ENCODE measurements at regions not wholly inside any gene's neighbourhood (a gene's known extent, or its start where the extent isn't known, plus 50 kb on each side); places are given as distances from the start of the nearest gene placed in this dataset.

DNA sequence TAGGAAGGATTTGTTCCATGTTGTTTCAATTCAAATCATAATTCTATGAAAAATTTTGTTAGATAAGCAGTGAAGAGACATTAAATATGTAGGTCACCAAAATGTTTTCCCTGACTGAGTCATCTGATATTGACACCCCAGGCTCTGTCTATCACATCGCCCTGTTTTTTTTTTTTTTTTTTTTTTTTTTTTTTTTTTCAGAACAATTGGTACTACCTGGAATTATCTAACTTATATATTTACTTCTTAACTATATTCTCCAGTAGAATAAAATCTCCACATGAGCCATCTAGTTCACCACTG is 97.8 kb upstream of the KRAS start:
- H3K9me3 ChIP-seq (replicated peaks; ENCODE audit: control insufficient read depth, insufficient read depth, low read length) = no peaks in the 10 kb centered on the region
- no peak overlapping the region for H3K4me3 ChIP-seq (replicated peaks in 1 of 3; ENCODE audit: insufficient read depth in 1 of 3, low read depth in 1 of 3, low read length in 3 of 3)
- CTCF ChIA-PET = interaction anchor here (0.7 to 1.8 kb wide), 4 partner anchors 17 to 42 kb away, joined by 3 to 4 read pairs (median 3); no protein-coding TSS in a partner anchor
- H3K27me3 ChIP-seq (ENCODE audit: control insufficient read depth in 2 of 2, insufficient read depth in 2 of 2, low read length in 2 of 2) = no peaks in the 10 kb centered on the region
- H3K36me3 ChIP-seq (ENCODE audit: control insufficient read depth in 2 of 2, extremely low read depth in 1 of 2, insufficient read depth in 2 of 2, low read length in 2 of 2) = no peaks in the 10 kb centered on the region
- H3K4me2 ChIP-seq (ENCODE audit: insufficient read depth, low read length) = no peak overlapping the region
- no peak overlapping the region for H3K27ac ChIP-seq (ENCODE audit: insufficient read depth, low read depth, low read length)
- DNase-seq (ENCODE audit: low read depth, low spot score) (no peak), FAIRE-seq (no peak)
- intact Hi-C loops (cut with micrococcal nuclease) = no loop called here
- no peak overlapping the region for H3K9ac ChIP-seq (replicated peaks; ENCODE audit: extremely low read depth, insufficient read depth, low read length)
- no peaks in the 10 kb centered on the region for H4K20me1 ChIP-seq (replicated peaks; ENCODE audit: control insufficient read depth, extremely low read depth, insufficient read depth, low read length)
- no TSS peak for BruUV-seq (replicated peaks)
- no peak for TF ChIP-seq POLR2AphosphoS5 (IDR thresholded peaks at IDR 0.05; ENCODE audit: insufficient read depth, low read depth, low read length)
- no peak for TF ChIP-seq JUN (IDR thresholded peaks at IDR 0.05; ENCODE audit: borderline replicate concordance, insufficient read depth, insufficient read length, low read depth)
- no peak for TF ChIP-seq FOS (IDR thresholded peaks at IDR 0.05; ENCODE audit: borderline replicate concordance, insufficient read depth, low read length)
- TF ChIP-seq MYC (IDR thresholded peaks at IDR 0.05; ENCODE audit: low read depth, low read length) = no peak
- no peak for TF ChIP-seq GATA2 (IDR thresholded peaks at IDR 0.05; ENCODE audit: insufficient read depth, insufficient read length, low read depth, low read length)
- TF ChIP-seq POLR2A (IDR thresholded peaks at IDR 0.05; ENCODE audit: low read depth, low read length) = no peak
- no peak for TF ChIP-seq EZH2 (IDR thresholded peaks at IDR 0.05; ENCODE audit: borderline replicate concordance, low read depth, low read length, severe bottlenecking)
- no peak for TF ChIP-seq MAX (IDR thresholded peaks at IDR 0.05; ENCODE audit: insufficient read depth, insufficient read length)
- TF ChIP-seq, protein P1, sequence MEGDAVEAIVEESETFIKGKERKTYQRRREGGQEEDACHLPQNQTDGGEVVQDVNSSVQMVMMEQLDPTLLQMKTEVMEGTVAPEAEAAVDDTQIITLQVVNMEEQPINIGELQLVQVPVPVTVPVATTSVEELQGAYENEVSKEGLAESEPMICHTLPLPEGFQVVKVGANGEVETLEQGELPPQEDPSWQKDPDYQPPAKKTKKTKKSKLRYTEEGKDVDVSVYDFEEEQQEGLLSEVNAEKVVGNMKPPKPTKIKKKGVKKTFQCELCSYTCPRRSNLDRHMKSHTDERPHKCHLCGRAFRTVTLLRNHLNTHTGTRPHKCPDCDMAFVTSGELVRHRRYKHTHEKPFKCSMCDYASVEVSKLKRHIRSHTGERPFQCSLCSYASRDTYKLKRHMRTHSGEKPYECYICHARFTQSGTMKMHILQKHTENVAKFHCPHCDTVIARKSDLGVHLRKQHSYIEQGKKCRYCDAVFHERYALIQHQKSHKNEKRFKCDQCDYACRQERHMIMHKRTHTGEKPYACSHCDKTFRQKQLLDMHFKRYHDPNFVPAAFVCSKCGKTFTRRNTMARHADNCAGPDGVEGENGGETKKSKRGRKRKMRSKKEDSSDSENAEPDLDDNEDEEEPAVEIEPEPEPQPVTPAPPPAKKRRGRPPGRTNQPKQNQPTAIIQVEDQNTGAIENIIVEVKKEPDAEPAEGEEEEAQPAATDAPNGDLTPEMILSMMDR (IDR thresholded peaks at IDR 0.05; ENCODE audit: extremely low read depth in 1 of 2, insufficient read depth in 1 of 2, low read depth in 1 of 2, low read length in 2 of 2) = no peak
- H3K79me2 ChIP-seq (ENCODE audit: control insufficient read depth, insufficient read depth, low read length) = no peaks in the 10 kb centered on the region
- POLR2A ChIA-PET = no interaction called here
- no peak overlapping the region for H2AFZ ChIP-seq (ENCODE audit: low read depth, low read length)
- H3K9me1 ChIP-seq (replicated peaks; ENCODE audit: control insufficient read depth, extremely low read depth, insufficient read depth, low read length) = no peaks in the 10 kb centered on the region
- H3K4me1 ChIP-seq (ENCODE audit: control insufficient read depth, extremely low read depth, insufficient read depth, low read length) = no peaks in the 10 kb centered on the region
- dilution Hi-C loops (cut with MboI; ENCODE audit: extremely low pct_ligation_motif_present, low sequenced_read_pairs) = no loop called here

Data from endothelial cell of umbilical vein (primary cell).